ENCODE measurements at regions not wholly inside any gene's neighbourhood (a gene's known extent, or its start where the extent isn't known, plus 50 kb on each side); places are given as distances from the start of the nearest gene placed in this dataset.

DNA sequence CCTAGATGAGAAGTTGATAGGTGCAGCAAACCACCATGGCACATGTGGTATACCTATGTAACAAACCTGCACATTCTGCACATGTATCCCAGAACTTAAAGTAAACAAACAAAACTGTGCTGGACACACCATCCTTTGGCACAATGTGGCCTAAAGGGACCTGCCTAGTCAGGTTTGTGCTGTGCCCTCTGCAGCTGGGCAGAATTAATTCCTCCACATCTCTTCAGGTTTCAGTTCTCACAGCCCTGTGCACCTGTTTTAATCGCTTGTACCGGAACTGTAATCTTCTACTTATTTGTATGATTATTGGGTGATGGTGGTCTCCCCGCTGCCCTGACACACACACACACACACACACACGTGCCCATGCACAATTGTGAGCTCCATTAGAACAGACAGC, 252.7 kb downstream of the ACTR3B start:
- H3K79me2 ChIP-seq (ENCODE audit: insufficient read depth, low read length), result no peaks in the 10 kb centered on the region
- Mint-ChIP-seq H3K4me1 (ENCODE audit: low read depth, unreplicated experiment) (no peaks in the 10 kb centered on the region), H3K27me3 (ENCODE audit: low read depth, unreplicated experiment) (peaks cover 28% of the 10 kb centered on the region), H3K27ac (ENCODE audit: unreplicated experiment) (no peak overlapping the region), H3K4me3 (ENCODE audit: unreplicated experiment) (no peak overlapping the region), H3K9me3 (ENCODE audit: unreplicated experiment) (peaks cover 4% of the 10 kb centered on the region), H3K36me3 (ENCODE audit: low read depth, unreplicated experiment) (no peaks in the 10 kb centered on the region)
- TF ChIP-seq CTCF (IDR thresholded peaks at IDR 0.05; ENCODE audit: insufficient read depth, low read depth, low read length) (no peak), EZH2 (IDR thresholded peaks at IDR 0.05; ENCODE audit: insufficient read depth, low read length) (no peak)
- no peak overlapping the region for H3K4me3 ChIP-seq (ENCODE audit: insufficient read depth, low read depth, low read length)
- no peaks in the 10 kb centered on the region for H3K36me3 ChIP-seq (ENCODE audit: insufficient read depth, low read length)
- no peak overlapping the region for H3K4me2 ChIP-seq (ENCODE audit: low read length)
- no peaks in the 10 kb centered on the region for H3K27me3 ChIP-seq (ENCODE audit: insufficient read depth, low read length)
- no peak overlapping the region for H2AFZ ChIP-seq (ENCODE audit: low read depth, low read length)
- no peaks in the 10 kb centered on the region for H3K4me1 ChIP-seq (ENCODE audit: insufficient read depth, low read length)
- no peak overlapping the region for H3K27ac ChIP-seq (ENCODE audit: low read depth, low read length)
- no peaks in the 10 kb centered on the region for H4K20me1 ChIP-seq (ENCODE audit: insufficient read depth, low read length)
- FAIRE-seq (no peak), DNase-seq (ENCODE audit: low read depth) (no peak)
- no peak overlapping the region for H3K9ac ChIP-seq (ENCODE audit: low read length)
- H3K9me3 ChIP-seq (ENCODE audit: insufficient read depth, low read depth, low read length), result no peaks in the 10 kb centered on the region

DNA sequence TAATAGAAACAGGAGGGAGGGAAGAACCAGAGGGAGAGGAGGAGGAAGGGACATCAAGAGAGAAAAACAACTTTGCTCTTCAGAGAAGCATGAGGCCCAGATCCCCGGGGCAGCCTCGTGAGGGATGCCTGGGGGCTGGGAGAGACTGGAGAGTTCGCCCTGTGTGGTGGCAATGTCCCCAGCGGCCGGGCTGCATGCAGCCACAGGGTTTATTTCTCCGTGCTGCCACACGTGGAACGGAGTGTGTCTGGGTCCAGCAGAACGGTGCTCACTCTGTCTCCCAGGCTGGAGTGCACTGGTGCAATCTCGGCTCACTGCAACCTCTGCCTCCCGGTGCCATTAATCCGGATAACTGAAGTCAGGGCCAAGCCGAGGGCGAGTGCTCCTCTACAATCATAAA, 257.7 kb downstream of the ACTR3B start:
- Histone ChIP-seq H3K27ac (ENCODE audit: low read depth, low read length) (no peak overlapping the region), H3K4me1 (ENCODE audit: insufficient read depth, low read length) (no peaks in the 10 kb centered on the region), H3K27me3 (ENCODE audit: insufficient read depth, low read length) (no peaks in the 10 kb centered on the region), H3K4me2 (ENCODE audit: low read length) (no peak overlapping the region), H3K79me2 (ENCODE audit: insufficient read depth, low read length) (no peaks in the 10 kb centered on the region), H3K9ac (ENCODE audit: low read length) (no peak overlapping the region), H3K9me3 (ENCODE audit: insufficient read depth, low read depth, low read length) (peaks cover 5% of the 10 kb centered on the region), H2AFZ (ENCODE audit: low read depth, low read length) (no peak overlapping the region), H4K20me1 (ENCODE audit: insufficient read depth, low read length) (no peaks in the 10 kb centered on the region), H3K36me3 (ENCODE audit: insufficient read depth, low read length) (no peaks in the 10 kb centered on the region), H3K4me3 (ENCODE audit: insufficient read depth, low read depth, low read length) (no peak overlapping the region)
- H3K9me3 Mint-ChIP-seq (ENCODE audit: unreplicated experiment), result peaks cover 10% of the 10 kb centered on the region
- no peaks in the 10 kb centered on the region for H3K4me1 Mint-ChIP-seq (ENCODE audit: low read depth, unreplicated experiment)
- FAIRE-seq, result no peak
- TF ChIP-seq CTCF (IDR thresholded peaks at IDR 0.05; ENCODE audit: insufficient read depth, low read depth, low read length) (no peak), EZH2 (IDR thresholded peaks at IDR 0.05; ENCODE audit: insufficient read depth, low read length) (no peak)
- DNase-seq (ENCODE audit: low read depth), result no peak
- peaks cover 12% of the 10 kb centered on the region for H3K27me3 Mint-ChIP-seq (ENCODE audit: low read depth, unreplicated experiment)
- no peak overlapping the region for H3K4me3 Mint-ChIP-seq (ENCODE audit: unreplicated experiment)
- no peaks in the 10 kb centered on the region for H3K36me3 Mint-ChIP-seq (ENCODE audit: low read depth, unreplicated experiment)
- no peak overlapping the region for H3K27ac Mint-ChIP-seq (ENCODE audit: unreplicated experiment)

- no peak for TF ChIP-seq CTCF (IDR thresholded peaks at IDR 0.05; ENCODE audit: insufficient read depth, low read depth, low read length)
- TF ChIP-seq EZH2 (IDR thresholded peaks at IDR 0.05; ENCODE audit: insufficient read depth, low read length), result no peak
- H3K36me3 Mint-ChIP-seq (ENCODE audit: low read depth, unreplicated experiment), result no peaks in the 10 kb centered on the region
- no peak overlapping the region for H3K4me3 ChIP-seq (ENCODE audit: insufficient read depth, low read depth, low read length)
- no peak overlapping the region for H3K27ac Mint-ChIP-seq (ENCODE audit: unreplicated experiment)
- no peaks in the 10 kb centered on the region for H4K20me1 ChIP-seq (ENCODE audit: insufficient read depth, low read length)
- peaks cover 4% of the 10 kb centered on the region for H3K27me3 Mint-ChIP-seq (ENCODE audit: low read depth, unreplicated experiment)
- no peak overlapping the region for H2AFZ ChIP-seq (ENCODE audit: low read depth, low read length)
- FAIRE-seq (no peak), DNase-seq (ENCODE audit: low read depth) (no peak)
- H3K27ac ChIP-seq (ENCODE audit: low read depth, low read length), result no peak overlapping the region
- H3K4me3 Mint-ChIP-seq (ENCODE audit: unreplicated experiment), result no peak overlapping the region
- no peaks in the 10 kb centered on the region for H3K79me2 ChIP-seq (ENCODE audit: insufficient read depth, low read length)
- no peak overlapping the region for H3K9ac ChIP-seq (ENCODE audit: low read length)
- H3K4me2 ChIP-seq (ENCODE audit: low read length), result no peak overlapping the region
- H3K4me1 ChIP-seq (ENCODE audit: insufficient read depth, low read length), result no peaks in the 10 kb centered on the region
- H3K27me3 ChIP-seq (ENCODE audit: insufficient read depth, low read length), result no peaks in the 10 kb centered on the region
- peaks cover 6% of the 10 kb centered on the region for H3K9me3 Mint-ChIP-seq (ENCODE audit: unreplicated experiment)
- no peaks in the 10 kb centered on the region for H3K4me1 Mint-ChIP-seq (ENCODE audit: low read depth, unreplicated experiment)
- H3K9me3 ChIP-seq (ENCODE audit: insufficient read depth, low read depth, low read length), result peaks cover 5% of the 10 kb centered on the region
- H3K36me3 ChIP-seq (ENCODE audit: insufficient read depth, low read length), result no peaks in the 10 kb centered on the region
Measured at GRCh38 chr7:153021542-153021941, 262.0 kb downstream of the ACTR3B start.
